OCI-LY1 (cell line): ENCODE measurements at regions not wholly inside any gene's neighbourhood (a gene's known extent, or its start where the extent isn't known, plus 50 kb on each side); places are given as distances from the start of the nearest gene placed in this dataset.

Source experiments
- H2AFZ ChIP-seq: fragments of 200-600 bp; sonication (generic), shearing (Covaris generic); 2 replicates; pipeline ENCODE4 v1.6.0; 2014; ENCODE audit warnings: antibody characterized with exemption, mild to moderate bottlenecking, low read length
- H3F3A ChIP-seq: fragments of 200-600 bp; sonication (generic), shearing (Covaris generic); 2 replicates; pipeline ENCODE4 v1.6.0; 2014; ENCODE audit warnings: mild to moderate bottlenecking, antibody characterized with exemption, low read length, moderate library complexity; ENCODE audit not compliant: insufficient read depth
- H3K27ac ChIP-seq: fragments of 200-600 bp; sonication (generic); 2 replicates; pipeline ENCODE4 v1.5.1; 2014; ENCODE audit warnings: low read length, mixed run types, mild to moderate bottlenecking, low read depth; ENCODE audit not compliant: poor library complexity, severe bottlenecking
- H3K27me3 ChIP-seq: fragments of 200-600 bp; sonication (generic); 2 replicates; pipeline ENCODE4 v1.6.0; 2014; ENCODE audit warnings: antibody characterized with exemption, mild to moderate bottlenecking, low read length, moderate library complexity; ENCODE audit not compliant: insufficient read depth
- H3K36me3 ChIP-seq: fragments of 200-600 bp; sonication (generic); 2 replicates; pipeline ENCODE4 v1.6.1; 2014; ENCODE audit warnings: mild to moderate bottlenecking, antibody characterized with exemption, low read length, moderate library complexity, mixed read lengths; ENCODE audit not compliant: insufficient read depth
- H3K4me1 ChIP-seq: fragments of 200-600 bp; sonication (generic); 2 replicates; pipeline ENCODE4 v1.5.1; 2014; ENCODE audit warnings: mild to moderate bottlenecking, low read length, moderate library complexity; ENCODE audit not compliant: insufficient read depth, severe bottlenecking
- H3K4me2 ChIP-seq: fragments of 200-600 bp; sonication (generic), shearing (Covaris generic); 2 replicates; pipeline ENCODE4 v1.6.1; 2014; ENCODE audit warnings: low read length
- H3K4me3 ChIP-seq: fragments of 200-600 bp; sonication (generic); 2 replicates; pipeline ENCODE4 v1.5.1; 2014; ENCODE audit warnings: low read length, low read depth, mild to moderate bottlenecking, mixed read lengths; ENCODE audit not compliant: poor library complexity, severe bottlenecking
- H3K79me2 ChIP-seq: fragments of 200-600 bp; shearing (Covaris generic); 2 replicates; pipeline ENCODE4 v1.6.1; 2016; ENCODE audit warnings: mixed run types, low read length, mixed read lengths; ENCODE audit not compliant: insufficient read depth
- H3K9ac ChIP-seq: fragments of 200-600 bp; sonication (generic), shearing (Covaris generic); 2 replicates; pipeline ENCODE4 v1.6.1; 2014; ENCODE audit warnings: mild to moderate bottlenecking, low read length, mixed read lengths
- H3K9me2 ChIP-seq: fragments of 200-600 bp; sonication (generic), shearing (Covaris generic); 2 replicates; pipeline ENCODE4 v1.6.1; 2014; ENCODE audit warnings: low read depth, mild to moderate bottlenecking, low read length, mixed read lengths
- H3K9me3 ChIP-seq: fragments of 200-600 bp; shearing (Covaris generic); 2 replicates; pipeline ENCODE4 v1.6.1; 2014; ENCODE audit warnings: low read length, mixed read lengths
- H4K20me1 ChIP-seq: fragments of 200-600 bp; sonication (generic), shearing (Covaris generic); 2 replicates; pipeline ENCODE4 v1.6.0; 2016; ENCODE audit warnings: mild to moderate bottlenecking, low read length; ENCODE audit not compliant: insufficient read depth
- EZH2 ChIP-seq: fragments of 200-600 bp; sonication (generic), shearing (Covaris generic); IDR thresholded peaks from 2 replicates; pipeline ENCODE4 v1.8.0; 2017; ENCODE audit warnings: borderline replicate concordance, mixed run types, mild to moderate bottlenecking, antibody characterized with exemption, low read length, moderate library complexity, mixed read lengths
- TF ChIP-seq, protein P1 (sequence below): fragments of 200-600 bp; sonication (generic), shearing (Covaris generic); IDR thresholded peaks from 2 replicates; pipeline ENCODE4 v1.5.1; 2017; ENCODE audit warnings: mild to moderate bottlenecking, antibody characterized with exemption, low read length, moderate library complexity, mixed read lengths

DNA sequence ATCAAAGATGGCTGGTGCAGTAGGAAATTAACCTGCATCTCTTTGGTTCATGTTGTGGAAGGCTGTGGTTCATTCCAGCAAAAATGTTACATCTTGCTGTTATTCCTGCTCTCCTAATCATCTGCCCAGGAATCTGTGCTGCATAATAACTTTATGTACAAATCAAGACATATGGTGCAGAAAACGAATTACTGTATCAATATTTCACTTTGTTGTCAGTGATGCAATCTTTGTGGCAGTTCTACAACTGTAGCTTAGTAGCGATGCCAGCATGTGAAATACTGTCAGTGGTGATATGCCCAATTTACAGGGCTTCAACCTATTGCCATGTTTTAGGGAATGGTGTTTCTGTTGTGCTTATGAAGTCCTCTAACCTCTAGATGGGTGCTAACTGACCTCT, 1114.7 kb downstream of the SOCS6 start:
- Histone ChIP-seq H3K79me2 (no peaks in the 10 kb centered on the region), H3K4me1 (no peaks in the 10 kb centered on the region), H3K9ac (no peak overlapping the region), H3K4me3 (no peak overlapping the region), H2AFZ (no peak overlapping the region), H4K20me1 (no peaks in the 10 kb centered on the region), H3K9me2 (no peaks in the 10 kb centered on the region), H3F3A (no peaks in the 10 kb centered on the region), H3K36me3 (no peaks in the 10 kb centered on the region), H3K27me3 (no peaks in the 10 kb centered on the region), H3K27ac (no peak overlapping the region), H3K9me3 (no peaks in the 10 kb centered on the region), H3K4me2 (no peak overlapping the region)
- TF ChIP-seq, protein P1, sequence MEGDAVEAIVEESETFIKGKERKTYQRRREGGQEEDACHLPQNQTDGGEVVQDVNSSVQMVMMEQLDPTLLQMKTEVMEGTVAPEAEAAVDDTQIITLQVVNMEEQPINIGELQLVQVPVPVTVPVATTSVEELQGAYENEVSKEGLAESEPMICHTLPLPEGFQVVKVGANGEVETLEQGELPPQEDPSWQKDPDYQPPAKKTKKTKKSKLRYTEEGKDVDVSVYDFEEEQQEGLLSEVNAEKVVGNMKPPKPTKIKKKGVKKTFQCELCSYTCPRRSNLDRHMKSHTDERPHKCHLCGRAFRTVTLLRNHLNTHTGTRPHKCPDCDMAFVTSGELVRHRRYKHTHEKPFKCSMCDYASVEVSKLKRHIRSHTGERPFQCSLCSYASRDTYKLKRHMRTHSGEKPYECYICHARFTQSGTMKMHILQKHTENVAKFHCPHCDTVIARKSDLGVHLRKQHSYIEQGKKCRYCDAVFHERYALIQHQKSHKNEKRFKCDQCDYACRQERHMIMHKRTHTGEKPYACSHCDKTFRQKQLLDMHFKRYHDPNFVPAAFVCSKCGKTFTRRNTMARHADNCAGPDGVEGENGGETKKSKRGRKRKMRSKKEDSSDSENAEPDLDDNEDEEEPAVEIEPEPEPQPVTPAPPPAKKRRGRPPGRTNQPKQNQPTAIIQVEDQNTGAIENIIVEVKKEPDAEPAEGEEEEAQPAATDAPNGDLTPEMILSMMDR, result no peak
- no peak for TF ChIP-seq EZH2

DNA sequence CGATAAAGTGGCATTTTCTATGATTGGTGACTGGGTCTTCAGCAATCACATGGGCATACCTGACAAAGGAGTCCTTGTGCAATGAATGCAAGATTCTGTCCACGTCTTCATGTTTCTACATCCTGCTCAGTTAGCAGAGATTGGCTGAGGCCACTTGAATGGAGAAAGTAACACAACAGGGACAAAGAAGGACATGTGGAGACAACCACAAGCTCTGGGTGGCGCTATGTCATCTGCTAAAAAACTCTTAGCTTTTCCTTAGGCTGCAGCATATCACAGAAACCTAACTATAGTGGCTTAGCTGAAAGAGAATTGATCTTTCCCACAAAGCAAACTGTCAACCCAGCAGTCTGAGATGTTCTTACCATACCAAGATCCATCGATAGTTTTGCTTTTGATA, 1109.7 kb downstream of the SOCS6 start:
- Histone ChIP-seq H3K9me3 (no peaks in the 10 kb centered on the region), H3K4me3 (no peak overlapping the region), H3K27me3 (no peaks in the 10 kb centered on the region), H3K4me2 (no peak overlapping the region), H3F3A (no peaks in the 10 kb centered on the region), H3K9ac (no peak overlapping the region), H3K79me2 (no peaks in the 10 kb centered on the region), H3K9me2 (no peaks in the 10 kb centered on the region), H3K36me3 (no peaks in the 10 kb centered on the region), H2AFZ (no peak overlapping the region), H3K4me1 (no peaks in the 10 kb centered on the region), H4K20me1 (no peaks in the 10 kb centered on the region), H3K27ac (no peak overlapping the region)
- TF ChIP-seq EZH2, result no peak
- TF ChIP-seq, protein P1, result peak; percentile 26; the same call in 1 of the 2 replicates

DNA sequence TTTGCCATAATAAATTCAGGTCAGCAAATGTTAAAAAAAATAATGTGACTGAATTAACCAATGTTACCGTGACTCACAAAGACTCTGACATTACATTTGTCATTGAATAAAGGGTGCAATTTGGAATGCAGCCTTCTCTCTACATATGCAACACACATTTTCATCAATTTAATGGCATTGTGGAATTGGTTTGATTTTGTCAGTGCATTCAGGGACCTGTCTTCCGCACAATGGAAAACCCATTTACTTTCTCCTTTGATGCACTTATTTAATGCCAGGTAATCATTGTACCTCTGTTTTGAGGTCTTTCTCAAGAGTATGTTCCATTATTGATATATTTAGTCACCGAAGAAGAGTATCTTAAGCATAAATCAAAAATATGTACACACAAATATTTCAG, 1099.3 kb downstream of the SOCS6 start:
- TF ChIP-seq, protein P1, result no peak
- no peak for TF ChIP-seq EZH2

More for the DNA sequence above, 1099.3 kb downstream of the SOCS6 start:
- Histone ChIP-seq H3K79me2 (no peaks in the 10 kb centered on the region), H3K9me2 (no peaks in the 10 kb centered on the region), H4K20me1 (no peaks in the 10 kb centered on the region), H3K4me2 (no peak overlapping the region), H3K27me3 (no peaks in the 10 kb centered on the region), H3F3A (no peaks in the 10 kb centered on the region), H3K36me3 (no peaks in the 10 kb centered on the region), H3K4me1 (no peaks in the 10 kb centered on the region), H3K9ac (no peak overlapping the region), H3K27ac (no peak overlapping the region), H3K4me3 (no peak overlapping the region), H2AFZ (no peak overlapping the region), H3K9me3 (no peaks in the 10 kb centered on the region)
